CD14-positive monocyte (primary cell): ENCODE measurements at regions not wholly inside any gene's neighbourhood (a gene's known extent, or its start where the extent isn't known, plus 50 kb on each side); places are given as distances from the start of the nearest gene placed in this dataset.

ENCODE experiments used
- DNase-seq, 3 donors: peaks; one replicate each; pipeline ENCODE4 v3.0.0-alpha.2; 2011 to 2022
- H2AFZ ChIP-seq: 2 replicates; pipeline ENCODE4 v1.6.0; 2012; ENCODE audit warnings: mild to moderate bottlenecking, low read depth, low read length, inconsistent platforms; ENCODE audit not compliant: insufficient read depth, poor library complexity, severe bottlenecking
- H3K27ac ChIP-seq, 2 donors: 1 replicate in 1 of 2; 2 replicates in 1 of 2; pipeline ENCODE4 v1.5.1; 2012 to 2013; ENCODE audit warnings: low read length in 2 of 2, control low read depth in 1 of 2, inconsistent platforms in 1 of 2, low read depth in 1 of 2, mild to moderate bottlenecking in 1 of 2
- H3K27me3 ChIP-seq, 2 donors: one replicate each; pipeline versions ENCODE4 v1.6.0 to v1.6.1; 2011 to 2013; ENCODE audit warnings: low read length in 2 of 2; ENCODE audit not compliant: control insufficient read depth in 2 of 2, insufficient read depth in 2 of 2
- H3K36me3 ChIP-seq, 2 donors: replicated peaks in 1 of 2; 1 replicate in 1 of 2; 2 replicates in 1 of 2; pipeline versions ENCODE4 v1.5.1 to v1.6.1; 2012 to 2013; ENCODE audit warnings: low read length in 2 of 2, control low read depth in 1 of 2, inconsistent platforms in 1 of 2, mild to moderate bottlenecking in 1 of 2; ENCODE audit not compliant: insufficient read depth in 2 of 2, control insufficient read depth in 1 of 2
- H3K4me1 ChIP-seq, 2 donors: 1 replicate in 1 of 2; 2 replicates in 1 of 2; pipeline versions ENCODE4 v1.5.1 to v1.6.1; 2012 to 2013; ENCODE audit warnings: low read length in 2 of 2, control low read depth in 1 of 2, inconsistent platforms in 1 of 2, mild to moderate bottlenecking in 1 of 2, moderate library complexity in 1 of 2; ENCODE audit not compliant: insufficient read depth in 2 of 2, control insufficient read depth in 1 of 2
- H3K4me2 ChIP-seq: replicated peaks from 2 replicates; pipeline ENCODE3; 2012; ENCODE audit warnings: low read length, moderate library complexity, mild to moderate bottlenecking; ENCODE audit not compliant: poor library complexity, severe bottlenecking; ENCODE audit errors: extremely low read depth
- H3K4me3 ChIP-seq, 3 experiments: fragments of 200-600 bp in 1 of 3; sonication (generic) in 1 of 3; replicated peaks in 1 of 3; 1 replicate in 2 of 3; 2 replicates in 1 of 3; pipeline ENCODE4 v1.5.1; 2011 to 2013; ENCODE audit warnings: low read length in 3 of 3, mild to moderate bottlenecking in 3 of 3, control low read depth in 2 of 3, low read depth in 2 of 3, inconsistent platforms in 1 of 3, moderate library complexity in 1 of 3
- H3K79me2 ChIP-seq: 2 replicates; pipeline ENCODE4 v1.6.0; 2012; ENCODE audit warnings: mild to moderate bottlenecking, control low read depth, inconsistent platforms, low read length, moderate library complexity; ENCODE audit not compliant: insufficient read depth
- H3K9ac ChIP-seq: 2 replicates; pipeline ENCODE4 v1.6.0; 2017; ENCODE audit warnings: low read length, mild to moderate bottlenecking; ENCODE audit not compliant: insufficient read depth, poor library complexity, severe bottlenecking
- H3K9me3 ChIP-seq, 2 donors: replicated peaks in 1 of 2; 1 replicate in 1 of 2; 2 replicates in 1 of 2; pipeline versions ENCODE4 v1.5.1 to v1.6.1; 2012 to 2013; ENCODE audit warnings: low read length in 2 of 2, control low read depth in 1 of 2; ENCODE audit not compliant: control insufficient read depth in 1 of 2, insufficient read depth in 1 of 2
- H4K20me1 ChIP-seq: 2 replicates; pipeline ENCODE4 v1.6.0; 2012; ENCODE audit warnings: mild to moderate bottlenecking, low read length, control low read depth, moderate library complexity; ENCODE audit not compliant: insufficient read depth
- H3K27ac Mint-ChIP-seq, 7 donors: one replicate each; pipeline ENCODE4 v1.8.0; 2020; ENCODE audit warnings: mild to moderate bottlenecking in 7 of 7, mixed read lengths in 7 of 7, moderate library complexity in 6 of 7, inconsistent platforms in 2 of 7
- H3K27me3 Mint-ChIP-seq, 3 donors: one replicate each; pipeline ENCODE4 v1.8.0; 2021 to 2022; ENCODE audit warnings: low read depth in 3 of 3, mild to moderate bottlenecking in 3 of 3, mixed read lengths in 3 of 3, moderate library complexity in 3 of 3, inconsistent platforms in 1 of 3
- H3K36me3 Mint-ChIP-seq, 2 donors: one replicate each; pipeline ENCODE4 v1.8.0; 2020; ENCODE audit warnings: mixed read lengths in 2 of 2, inconsistent platforms in 1 of 2, mild to moderate bottlenecking in 1 of 2
- H3K4me1 Mint-ChIP-seq: one replicate; pipeline ENCODE4 v1.8.0; 2020; ENCODE audit warnings: mild to moderate bottlenecking, mixed read lengths
- H3K4me3 Mint-ChIP-seq, 2 donors: one replicate each; pipeline ENCODE4 v1.8.0; 2020; ENCODE audit warnings: mild to moderate bottlenecking in 2 of 2, mixed read lengths in 2 of 2, moderate library complexity in 1 of 2
- H3K9me3 Mint-ChIP-seq, 7 donors: one replicate each; pipeline ENCODE4 v1.8.0; 2020 to 2022; ENCODE audit warnings: mixed read lengths in 7 of 7, mild to moderate bottlenecking in 6 of 7, moderate library complexity in 6 of 7, inconsistent platforms in 2 of 7
- CTCF ChIP-seq: fragments of 200-600 bp; IDR thresholded peaks from one replicate; pipeline ENCODE4 v1.8.0; 2022; ENCODE audit warnings: antibody characterized with exemption, mild to moderate bottlenecking
- WGBS: methylation state at CpG from one replicate; pipeline ENCODE4 v1.1.5; 2013; ENCODE audit warnings: missing lambda C conversion rate; ENCODE audit not compliant: insufficient coverage; 5-methylcytosine and 5-hydroxymethylcytosine counted together
- intact Hi-C, 2 donors: fragments of 100-400 bp; cut with micrococcal nuclease; formaldehyde crosslinking; loops; one replicate each; pipeline versions ENCODE4 v1.15.0 to v1.15.1; 2023

GRCh38 chr19:31742249-31742648, 393.0 kb upstream of the TSHZ3 start:
- H3K4me3 ChIP-seq = no peak overlapping the region
- H2AFZ ChIP-seq = no peak overlapping the region
- TF ChIP-seq CTCF = no peak
- H4K20me1 ChIP-seq = no peaks in the 10 kb centered on the region
- Mint-ChIP-seq H3K4me1 (no peaks in the 10 kb centered on the region), H3K27ac (no peak overlapping the region), H3K36me3 (no peaks in the 10 kb centered on the region), H3K27me3 (peaks cover 0 to 3% (median 3%) of the 10 kb centered on the region in 3 donors), H3K9me3 (peaks cover 0 to 7% (median 0%) of the 10 kb centered on the region in 7 donors), H3K4me3 (no peak overlapping the region)
- no peak overlapping the region for H3K9ac ChIP-seq
- no peaks in the 10 kb centered on the region for H3K9me3 ChIP-seq
- H3K4me1 ChIP-seq = no peaks in the 10 kb centered on the region
- intact Hi-C loops = no loop called here
- no CpG with 5 or more reads among the region's 5 CpGs for WGBS
- no peak for DNase-seq
- H3K36me3 ChIP-seq = no peaks in the 10 kb centered on the region
- no peak overlapping the region for H3K4me2 ChIP-seq
- H3K27me3 ChIP-seq = no peaks in the 10 kb centered on the region
- H3K27ac ChIP-seq = no peak overlapping the region
- H3K79me2 ChIP-seq = no peaks in the 10 kb centered on the region

- no peaks in the 10 kb centered on the region for H3K36me3 Mint-ChIP-seq
- Histone ChIP-seq H4K20me1 (no peaks in the 10 kb centered on the region), H3K4me1 (no peaks in the 10 kb centered on the region), H3K27ac (no peak overlapping the region), H3K79me2 (no peaks in the 10 kb centered on the region), H3K4me3 (no peak overlapping the region), H3K4me2 (no peak overlapping the region), H3K36me3 (no peaks in the 10 kb centered on the region), H3K9me3 (no peaks in the 10 kb centered on the region), H3K9ac (no peak overlapping the region), H3K27me3 (no peaks in the 10 kb centered on the region), H2AFZ (no peak overlapping the region)
- H3K27me3 Mint-ChIP-seq = peaks cover 0 to 3% (median 3%) of the 10 kb centered on the region in 3 donors
- WGBS = 89% methylated on average over 9 of the region's 9 CpGs
- no peak for DNase-seq
- intact Hi-C loops = no loop called here
- TF ChIP-seq CTCF = no peak
- H3K9me3 Mint-ChIP-seq = peaks cover 0 to 5% (median 0%) of the 10 kb centered on the region in 7 donors
- H3K4me3 Mint-ChIP-seq = no peak overlapping the region
- no peaks in the 10 kb centered on the region for H3K4me1 Mint-ChIP-seq
- no peak overlapping the region for H3K27ac Mint-ChIP-seq
Measured at GRCh38 chr19:31745731-31746130, 396.5 kb upstream of the TSHZ3 start.
